Stimulated activated naive CD8-positive, alpha-beta T cell treated with anti-CD3 and anti-CD28 coated beads, Interleukin-15, amount 100 ng/mL, for 72 hours (primary cell): ENCODE measurements at regions not wholly inside any gene's neighbourhood (a gene's known extent, or its start where the extent isn't known, plus 50 kb on each side); places are given as distances from the start of the nearest gene placed in this dataset.

Experiments used
- ATAC-seq: fragments of 150-1000 bp; cut with Tn5 transposase; 2 replicates; pipeline ENCODE4 v1.10.0; 2021; ENCODE audit warnings: mild to moderate bottlenecking, moderate library complexity
- DNase-seq, 2 donors: peaks; one replicate each; pipeline ENCODE4 v3.0.0; 2021 to 2022
- H3K27ac Mint-ChIP-seq, 2 donors: one replicate each; pipeline ENCODE4 v1.8.0; 2022; ENCODE audit warnings: mild to moderate bottlenecking in 2 of 2, mixed read lengths in 2 of 2, moderate library complexity in 2 of 2
- H3K27me3 Mint-ChIP-seq: one replicate; pipeline ENCODE4 v1.8.0; 2022; ENCODE audit warnings: mixed read lengths
- H3K4me1 Mint-ChIP-seq: one replicate; pipeline ENCODE4 v1.8.0; 2022; ENCODE audit warnings: mild to moderate bottlenecking, mixed read lengths
- H3K4me3 Mint-ChIP-seq, 2 donors: one replicate each; pipeline ENCODE4 v1.8.0; 2022; ENCODE audit warnings: mild to moderate bottlenecking in 2 of 2, mixed read lengths in 2 of 2, moderate library complexity in 1 of 2
- H3K9me3 Mint-ChIP-seq, 2 donors: one replicate each; pipeline ENCODE4 v1.8.0; 2022; ENCODE audit warnings: mixed read lengths in 2 of 2

- ATAC-seq (no peak), DNase-seq (no peak)
- H3K27me3 Mint-ChIP-seq, result no peaks in the 10 kb centered on the region
- no peak overlapping the region for H3K4me3 Mint-ChIP-seq
- H3K4me1 Mint-ChIP-seq, result no peaks in the 10 kb centered on the region
- H3K9me3 Mint-ChIP-seq, result peaks cover 2% of the 10 kb centered on the region in 2 donors
- H3K27ac Mint-ChIP-seq, result no peak overlapping the region
These were observed 1894.4 kb downstream of the STIM2 start for GRCh38 chr4:28755081-28755480.

DNA sequence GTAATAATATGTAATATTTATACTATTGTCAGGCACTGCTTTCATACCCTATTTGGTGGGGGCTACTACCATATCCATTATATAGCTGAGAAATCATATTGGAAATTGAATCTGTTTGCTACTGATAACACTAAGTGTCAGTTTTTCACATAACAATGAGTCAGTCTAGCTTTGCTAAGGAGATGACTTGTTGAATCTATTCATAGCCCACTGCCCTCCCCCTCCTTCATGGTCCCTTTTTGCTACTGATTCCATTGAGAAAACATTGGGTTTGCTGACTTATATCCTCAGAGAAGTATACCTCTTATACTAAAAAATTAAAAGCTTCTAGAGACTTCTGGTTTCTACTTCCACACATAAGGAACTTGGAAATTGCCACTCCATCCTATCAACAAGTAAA is 1898.4 kb downstream of the STIM2 start:
- Mint-ChIP-seq H3K27me3 (no peaks in the 10 kb centered on the region), H3K27ac (no peak overlapping the region), H3K9me3 (peaks cover 5 to 9% of the 10 kb centered on the region in 2 donors), H3K4me3 (no peak overlapping the region), H3K4me1 (no peaks in the 10 kb centered on the region)
- ATAC-seq (no peak), DNase-seq (no peak)

GRCh38 chr4:28760003-28760402 is 1899.4 kb downstream of the STIM2 start:
- no peaks in the 10 kb centered on the region for H3K27me3 Mint-ChIP-seq
- no peaks in the 10 kb centered on the region for H3K4me1 Mint-ChIP-seq
- no peak overlapping the region for H3K27ac Mint-ChIP-seq
- ATAC-seq (no peak), DNase-seq (no peak)
- H3K9me3 Mint-ChIP-seq, result peaks cover 5 to 12% of the 10 kb centered on the region in 2 donors
- no peak overlapping the region for H3K4me3 Mint-ChIP-seq

- DNase-seq (no peak), ATAC-seq (no peak)
- Mint-ChIP-seq H3K4me3 (no peak overlapping the region), H3K9me3 (peaks cover 0 to 1% of the 10 kb centered on the region in 2 donors), H3K4me1 (no peaks in the 10 kb centered on the region), H3K27me3 (no peaks in the 10 kb centered on the region), H3K27ac (no peak overlapping the region)
These were observed 1911.4 kb downstream of the STIM2 start for GRCh38 chr4:28772066-28772465.

DNA sequence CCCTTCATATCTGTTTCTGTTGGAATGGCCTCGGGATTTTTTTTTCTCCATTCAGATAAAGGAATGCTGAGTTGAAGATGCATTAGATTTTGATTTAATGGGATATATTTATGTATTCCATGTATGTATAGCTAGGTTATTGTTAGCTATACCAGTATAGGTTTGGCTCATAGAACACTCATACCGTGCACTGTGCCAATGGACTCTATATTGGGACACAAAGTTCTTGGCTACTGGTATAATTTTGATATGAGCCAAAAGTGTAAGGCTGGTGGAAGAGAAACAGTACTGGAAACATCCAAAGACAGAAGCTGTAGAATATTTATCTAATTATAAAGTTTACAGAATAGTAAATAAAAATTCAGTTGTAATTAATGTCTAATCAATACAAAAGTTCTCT is 1912.1 kb downstream of the STIM2 start:
- ATAC-seq (no peak), DNase-seq (no peak)
- H3K4me1 Mint-ChIP-seq, result no peaks in the 10 kb centered on the region
- H3K27ac Mint-ChIP-seq, result no peak overlapping the region
- no peaks in the 10 kb centered on the region for H3K27me3 Mint-ChIP-seq
- H3K9me3 Mint-ChIP-seq, result no peaks in the 10 kb centered on the region
- no peak overlapping the region for H3K4me3 Mint-ChIP-seq

- H3K9me3 Mint-ChIP-seq, result no peaks in the 10 kb centered on the region
- H3K27me3 Mint-ChIP-seq, result no peaks in the 10 kb centered on the region
- no peak overlapping the region for H3K4me3 Mint-ChIP-seq
- no peaks in the 10 kb centered on the region for H3K4me1 Mint-ChIP-seq
- ATAC-seq (no peak), DNase-seq (no peak)
- no peak overlapping the region for H3K27ac Mint-ChIP-seq
These were observed 1913.7 kb downstream of the STIM2 start for GRCh38 chr4:28774344-28774743.

DNA sequence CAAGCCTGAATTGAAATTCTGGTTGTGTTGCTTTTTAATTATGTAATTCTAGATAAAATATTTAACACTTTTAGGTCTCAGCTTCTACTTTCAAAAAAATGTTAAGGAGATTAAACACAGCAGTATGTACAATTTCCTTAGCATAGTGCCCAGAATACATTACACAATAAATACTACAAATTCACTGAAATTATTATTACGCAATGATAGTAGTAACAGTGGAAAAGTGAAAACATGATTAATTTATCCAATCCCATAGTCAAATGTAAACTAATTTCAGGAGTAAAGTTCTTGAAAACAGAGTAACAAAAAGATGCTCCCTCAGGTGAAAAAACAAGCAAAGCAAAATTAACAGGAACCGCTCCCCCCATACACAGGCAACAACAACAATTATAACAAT is 1915.4 kb downstream of the STIM2 start:
- H3K4me3 Mint-ChIP-seq, result no peak overlapping the region
- DNase-seq (no peak), ATAC-seq (no peak)
- no peaks in the 10 kb centered on the region for H3K4me1 Mint-ChIP-seq
- no peaks in the 10 kb centered on the region for H3K27me3 Mint-ChIP-seq
- no peaks in the 10 kb centered on the region for H3K9me3 Mint-ChIP-seq
- H3K27ac Mint-ChIP-seq, result no peak overlapping the region

GRCh38 chr4:28784188-28784587 is 1923.5 kb downstream of the STIM2 start:
- no peak for ATAC-seq
- no peaks in the 10 kb centered on the region for H3K4me1 Mint-ChIP-seq
- no peak overlapping the region for H3K27ac Mint-ChIP-seq
- H3K9me3 Mint-ChIP-seq, result peaks cover 1 to 6% of the 10 kb centered on the region in 2 donors
- no peaks in the 10 kb centered on the region for H3K27me3 Mint-ChIP-seq
- no peak overlapping the region for H3K4me3 Mint-ChIP-seq
- no peak for DNase-seq

GRCh38 chr4:28787947-28788346 is 1927.3 kb downstream of the STIM2 start:
- Mint-ChIP-seq H3K27ac (no peak overlapping the region), H3K4me3 (no peak overlapping the region)

GRCh38 chr4:28788929-28789490 is 1928.4 kb downstream of the STIM2 start:
- no peak overlapping the region for H3K27ac Mint-ChIP-seq
- H3K27me3 Mint-ChIP-seq, result no peaks in the 10 kb centered on the region
- no peak for DNase-seq
- no peak overlapping the region for H3K4me3 Mint-ChIP-seq
- peaks cover 6 to 9% of the 10 kb centered on the region in 2 donors for H3K9me3 Mint-ChIP-seq
- no peaks in the 10 kb centered on the region for H3K4me1 Mint-ChIP-seq
- no peak for ATAC-seq

More at GRCh38 chr4:28787947-28788346, 1927.3 kb downstream of the STIM2 start:
- ATAC-seq, result no peak
- H3K9me3 Mint-ChIP-seq, result peaks cover 6 to 9% of the 10 kb centered on the region in 2 donors
- H3K27me3 Mint-ChIP-seq, result no peaks in the 10 kb centered on the region
- no peak for DNase-seq
- no peaks in the 10 kb centered on the region for H3K4me1 Mint-ChIP-seq

DNA sequence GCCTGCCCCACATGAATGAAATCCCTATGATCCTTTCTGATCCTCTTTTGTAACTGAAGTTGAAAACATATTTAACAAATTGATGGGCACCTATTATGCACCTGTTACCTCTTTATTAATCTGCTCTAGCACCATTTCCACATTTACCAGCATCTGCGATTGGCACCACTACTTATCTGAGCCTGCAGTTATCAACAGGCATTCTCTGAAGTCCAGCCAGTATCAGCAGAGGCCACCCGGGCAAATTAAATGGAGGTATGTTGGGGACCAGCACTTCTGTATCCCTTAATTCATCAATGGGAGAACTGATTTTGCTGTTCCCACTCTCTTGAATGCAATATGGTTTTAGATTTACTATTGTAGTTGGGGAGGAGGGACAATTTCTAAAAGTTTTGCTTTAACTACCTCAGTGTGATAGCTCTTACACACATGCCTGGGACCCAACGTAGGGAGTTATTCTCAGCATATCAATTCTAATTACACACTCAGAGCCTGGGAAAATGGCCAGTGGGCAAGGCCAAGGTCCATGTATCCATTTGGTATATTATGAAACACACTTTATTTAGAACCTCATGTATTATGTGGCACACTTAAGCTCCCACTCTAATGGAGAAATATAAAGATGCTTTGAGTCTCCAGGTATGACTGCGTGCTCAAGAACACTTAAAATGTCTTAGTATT is 1927.1 kb upstream of the PCDH7 start:
- Mint-ChIP-seq H3K4me1 (no peaks in the 10 kb centered on the region), H3K9me3 (peaks cover 6 to 16% of the 10 kb centered on the region in 2 donors), H3K27me3 (no peaks in the 10 kb centered on the region), H3K4me3 (no peak overlapping the region), H3K27ac (no peak overlapping the region)
- DNase-seq, result no peak
- no peak for ATAC-seq

DNA sequence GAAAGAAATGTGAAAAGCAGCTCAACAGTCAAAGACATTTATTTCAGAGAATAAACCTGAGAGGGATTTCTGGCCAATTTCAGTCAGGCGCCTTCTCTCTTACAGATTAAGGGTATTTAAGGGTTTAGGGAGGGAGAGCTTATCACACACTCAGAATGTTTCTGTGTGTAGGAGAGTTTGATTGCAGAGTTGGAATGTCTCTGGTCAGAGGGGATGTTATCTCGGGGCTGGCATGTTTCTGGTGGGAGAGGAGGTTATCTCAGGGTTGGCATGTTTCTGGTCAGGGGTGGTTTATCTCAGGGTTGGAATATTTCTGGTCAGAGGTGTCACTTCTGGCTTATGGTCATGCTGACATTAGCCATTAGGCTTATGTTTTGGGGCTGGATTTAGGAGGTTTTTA is 1920.5 kb upstream of the PCDH7 start:
- Mint-ChIP-seq H3K4me1 (no peaks in the 10 kb centered on the region), H3K9me3 (peaks cover 0 to 15% of the 10 kb centered on the region in 2 donors)
- no peak for ATAC-seq

GRCh38 chr4:28811025-28811424 is 1909.1 kb upstream of the PCDH7 start:
- H3K27me3 Mint-ChIP-seq, result no peaks in the 10 kb centered on the region
- no peak for ATAC-seq

More for the DNA sequence above, 1920.5 kb upstream of the PCDH7 start:
- no peaks in the 10 kb centered on the region for H3K27me3 Mint-ChIP-seq
- no peak overlapping the region for H3K4me3 Mint-ChIP-seq
- DNase-seq, result no peak
- no peak overlapping the region for H3K27ac Mint-ChIP-seq

DNA sequence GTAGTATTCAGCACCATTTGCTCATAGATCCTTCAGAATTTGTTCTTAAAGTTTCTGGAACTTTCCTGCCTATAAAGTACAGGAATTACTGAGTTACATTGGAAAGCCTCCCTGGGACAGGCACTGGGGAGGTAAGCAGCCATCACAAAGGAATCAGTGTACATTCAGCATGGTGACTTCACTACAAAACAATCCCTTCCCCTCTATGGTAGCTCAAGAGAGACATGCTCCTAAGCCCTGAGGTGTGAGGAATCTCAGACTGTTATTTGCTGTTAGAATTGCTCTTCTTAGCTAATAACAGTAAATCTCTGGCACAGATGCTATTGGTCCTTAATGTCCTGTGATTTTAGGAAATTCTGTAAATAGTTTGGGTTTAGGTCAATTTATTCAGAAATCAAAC is 1898.0 kb upstream of the PCDH7 start:
- no peak overlapping the region for H3K4me3 Mint-ChIP-seq
- no peak overlapping the region for H3K27ac Mint-ChIP-seq
- DNase-seq, result no peak
- no peak for ATAC-seq
- H3K4me1 Mint-ChIP-seq, result no peaks in the 10 kb centered on the region
- peaks cover 0 to 9% of the 10 kb centered on the region in 2 donors for H3K9me3 Mint-ChIP-seq
- H3K27me3 Mint-ChIP-seq, result no peaks in the 10 kb centered on the region

More at GRCh38 chr4:28811025-28811424, 1909.1 kb upstream of the PCDH7 start:
- H3K9me3 Mint-ChIP-seq, result peaks cover 14 to 34% of the 10 kb centered on the region in 2 donors
- no peaks in the 10 kb centered on the region for H3K4me1 Mint-ChIP-seq
- H3K27ac Mint-ChIP-seq, result no peak overlapping the region
- no peak for DNase-seq
- no peak overlapping the region for H3K4me3 Mint-ChIP-seq

DNA sequence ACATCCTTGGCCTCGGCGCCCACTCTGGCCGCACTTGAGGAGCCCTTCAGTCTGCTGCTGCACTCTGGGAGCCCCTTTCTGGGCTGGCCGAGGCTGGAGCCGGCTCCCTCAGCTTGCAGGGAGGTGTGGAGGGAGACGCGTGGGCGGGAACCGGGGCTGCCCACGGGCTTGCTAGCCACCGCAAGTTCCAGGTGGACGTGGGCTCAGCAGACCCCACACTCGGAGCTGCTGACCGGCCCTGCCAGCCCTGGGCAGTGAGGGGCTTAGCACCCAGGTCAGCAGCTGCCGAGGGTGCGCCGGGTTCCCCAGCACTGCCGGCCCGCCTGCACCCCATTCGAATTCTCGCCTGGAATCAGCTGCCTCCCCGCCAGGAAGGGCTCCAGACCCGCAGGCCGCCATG is 1892.3 kb upstream of the PCDH7 start:
- H3K27ac Mint-ChIP-seq, result no peak overlapping the region
- H3K4me3 Mint-ChIP-seq, result no peak overlapping the region
- DNase-seq, result no peak
- H3K27me3 Mint-ChIP-seq, result no peaks in the 10 kb centered on the region
- H3K4me1 Mint-ChIP-seq, result no peaks in the 10 kb centered on the region
- ATAC-seq, result no peak
- peaks cover 5 to 7% of the 10 kb centered on the region in 2 donors for H3K9me3 Mint-ChIP-seq

DNA sequence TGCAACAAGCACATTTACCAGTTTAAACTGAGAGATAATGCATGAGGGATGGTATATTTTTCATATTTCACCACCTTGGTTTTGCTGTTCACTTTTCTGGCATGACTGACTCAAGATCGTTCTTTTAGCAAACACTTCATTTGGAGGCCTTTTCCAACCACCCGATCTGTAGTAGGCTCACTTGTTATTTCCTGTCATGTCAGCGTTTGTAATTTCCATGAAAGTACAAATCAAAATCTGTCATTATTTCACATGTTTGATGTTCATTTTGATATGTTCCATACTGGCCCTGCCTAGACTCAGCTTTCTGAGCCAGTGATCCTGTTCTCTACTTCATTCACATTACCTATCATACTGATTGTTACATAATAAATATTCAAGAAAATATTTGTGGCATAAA is 1888.3 kb upstream of the PCDH7 start:
- DNase-seq, result no peak
- Mint-ChIP-seq H3K27me3 (no peaks in the 10 kb centered on the region), H3K9me3 (peaks cover 0 to 7% of the 10 kb centered on the region in 2 donors), H3K27ac (no peak overlapping the region), H3K4me3 (no peak overlapping the region), H3K4me1 (no peaks in the 10 kb centered on the region)
- ATAC-seq, result no peak

GRCh38 chr4:28832444-28832843 is 1887.7 kb upstream of the PCDH7 start:
- no peak for ATAC-seq
- Mint-ChIP-seq H3K4me1 (no peaks in the 10 kb centered on the region), H3K27me3 (no peaks in the 10 kb centered on the region), H3K9me3 (peaks cover 0 to 7% of the 10 kb centered on the region in 2 donors), H3K4me3 (no peak overlapping the region), H3K27ac (no peak overlapping the region)
- DNase-seq, result no peak
